ENCODE measurements at regions not wholly inside any gene's neighbourhood (a gene's known extent, or its start where the extent isn't known, plus 50 kb on each side); places are given as distances from the start of the nearest gene placed in this dataset.

GRCh38 chr20:24872291-24873024, 76.6 kb upstream of the CST7 start:
- DNase-seq (ENCODE audit: extremely low read depth in 1 of 11, low read depth in 9 of 11, low spot score in 4 of 11) = no peak

- DNase-seq (ENCODE audit: extremely low read depth in 1 of 11, low read depth in 9 of 11, low spot score in 4 of 11) = peak in 2 of 11 donors; percentile 8 to 15
Observed at GRCh38 chr20:24873025-24873620, 75.9 kb upstream of the CST7 start.

GRCh38 chr20:24875078-24875477, 74.0 kb upstream of the CST7 start:
- DNase-seq (ENCODE audit: extremely low read depth in 1 of 11, low read depth in 9 of 11, low spot score in 4 of 11) = no peak

- no peak for DNase-seq (ENCODE audit: extremely low read depth in 1 of 11, low read depth in 9 of 11, low spot score in 4 of 11)
Observed at GRCh38 chr20:24877652-24878051, 71.4 kb upstream of the CST7 start.

- DNase-seq (ENCODE audit: extremely low read depth in 1 of 11, low read depth in 9 of 11, low spot score in 4 of 11) = no peak
Observed at GRCh38 chr20:24878657-24879056, 70.4 kb upstream of the CST7 start.

- DNase-seq (ENCODE audit: extremely low read depth in 1 of 11, low read depth in 9 of 11, low spot score in 4 of 11) = no peak
Observed at GRCh38 chr20:24879875-24880274, 69.2 kb upstream of the CST7 start.

- no peak for DNase-seq (ENCODE audit: extremely low read depth in 1 of 11, low read depth in 9 of 11, low spot score in 4 of 11)
Observed at GRCh38 chr20:24880356-24880755, 68.7 kb upstream of the CST7 start.

GRCh38 chr20:24890286-24890685, 58.8 kb upstream of the CST7 start:
- no peak for DNase-seq (ENCODE audit: extremely low read depth in 1 of 11, low read depth in 9 of 11, low spot score in 4 of 11)

GRCh38 chr20:24891546-24892393, 57.3 kb upstream of the CST7 start:
- no peak for DNase-seq (ENCODE audit: extremely low read depth in 1 of 11, low read depth in 9 of 11, low spot score in 4 of 11)

GRCh38 chr20:24892522-24892921, 56.5 kb upstream of the CST7 start:
- no peak for DNase-seq (ENCODE audit: extremely low read depth in 1 of 11, low read depth in 9 of 11, low spot score in 4 of 11)

GRCh38 chr20:24892931-24893330, 56.1 kb upstream of the CST7 start:
- DNase-seq (ENCODE audit: extremely low read depth in 1 of 11, low read depth in 9 of 11, low spot score in 4 of 11) = no peak

- no peak for DNase-seq (ENCODE audit: extremely low read depth in 1 of 11, low read depth in 9 of 11, low spot score in 4 of 11)
Observed at GRCh38 chr20:24894488-24894887, 54.6 kb upstream of the CST7 start.

GRCh38 chr20:24894967-24895366, 54.1 kb upstream of the CST7 start:
- no peak for DNase-seq (ENCODE audit: extremely low read depth in 1 of 11, low read depth in 9 of 11, low spot score in 4 of 11)

GRCh38 chr20:24895431-24895830, 53.6 kb upstream of the CST7 start:
- DNase-seq (ENCODE audit: extremely low read depth in 1 of 11, low read depth in 9 of 11, low spot score in 4 of 11) = no peak

- DNase-seq (ENCODE audit: extremely low read depth in 1 of 11, low read depth in 9 of 11, low spot score in 4 of 11) = no peak
Observed at GRCh38 chr20:24895898-24896658, 53.0 kb upstream of the CST7 start.

- DNase-seq (ENCODE audit: extremely low read depth in 1 of 11, low read depth in 9 of 11, low spot score in 4 of 11) = no peak
Observed at GRCh38 chr20:24896984-24897383, 52.1 kb upstream of the CST7 start.

GRCh38 chr20:24897974-24898373, 51.1 kb upstream of the CST7 start:
- no peak for DNase-seq (ENCODE audit: extremely low read depth in 1 of 11, low read depth in 9 of 11, low spot score in 4 of 11)

- no peak for DNase-seq (ENCODE audit: extremely low read depth in 1 of 11, low read depth in 9 of 11, low spot score in 4 of 11)
Observed at GRCh38 chr20:24899153-24899552, 49.9 kb upstream of the CST7 start.

All from renal cortex interstitium (tissue), 11 donors.